ENCODE measurements at regions not wholly inside any gene's neighbourhood (a gene's known extent, or its start where the extent isn't known, plus 50 kb on each side); places are given as distances from the start of the nearest gene placed in this dataset.

DNA sequence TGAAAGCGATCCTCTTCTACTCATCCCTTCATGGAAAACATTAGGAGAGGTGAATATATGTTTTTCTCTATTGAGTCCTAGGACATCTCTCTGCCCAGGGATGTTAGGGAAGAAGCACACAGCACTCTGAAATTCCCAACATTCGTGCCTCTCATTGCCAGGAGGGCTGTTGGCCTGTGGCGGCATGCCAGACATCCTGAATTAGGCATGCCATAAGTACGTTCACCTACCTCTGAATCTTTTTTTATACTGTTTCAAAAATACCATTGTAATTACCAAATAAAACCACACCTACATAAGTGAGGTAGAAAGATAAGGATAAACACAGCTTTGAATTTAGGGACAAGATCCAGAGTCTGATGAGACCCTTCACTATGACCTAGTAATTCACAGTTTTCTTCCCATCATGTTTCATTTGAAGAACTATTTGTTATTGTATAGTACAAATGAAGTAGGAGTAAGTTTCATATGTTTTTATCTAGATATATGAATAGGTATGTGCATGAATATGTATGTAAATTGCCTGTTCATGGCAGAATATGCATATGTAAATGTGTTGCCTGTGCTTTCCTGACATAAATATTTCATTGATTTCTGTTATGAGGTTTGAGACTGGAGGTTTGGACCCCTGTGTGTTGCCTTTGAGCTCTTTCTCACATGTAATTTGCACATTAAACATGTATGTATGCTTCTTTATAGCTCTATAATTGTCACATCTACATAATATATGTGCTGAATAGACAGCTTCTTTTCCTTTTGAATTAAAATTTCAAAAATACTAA, 66.6 kb upstream of the STAM2 start:
- no peak for DNase-seq (ENCODE audit: low read depth)
- TF ChIP-seq, protein P1, sequence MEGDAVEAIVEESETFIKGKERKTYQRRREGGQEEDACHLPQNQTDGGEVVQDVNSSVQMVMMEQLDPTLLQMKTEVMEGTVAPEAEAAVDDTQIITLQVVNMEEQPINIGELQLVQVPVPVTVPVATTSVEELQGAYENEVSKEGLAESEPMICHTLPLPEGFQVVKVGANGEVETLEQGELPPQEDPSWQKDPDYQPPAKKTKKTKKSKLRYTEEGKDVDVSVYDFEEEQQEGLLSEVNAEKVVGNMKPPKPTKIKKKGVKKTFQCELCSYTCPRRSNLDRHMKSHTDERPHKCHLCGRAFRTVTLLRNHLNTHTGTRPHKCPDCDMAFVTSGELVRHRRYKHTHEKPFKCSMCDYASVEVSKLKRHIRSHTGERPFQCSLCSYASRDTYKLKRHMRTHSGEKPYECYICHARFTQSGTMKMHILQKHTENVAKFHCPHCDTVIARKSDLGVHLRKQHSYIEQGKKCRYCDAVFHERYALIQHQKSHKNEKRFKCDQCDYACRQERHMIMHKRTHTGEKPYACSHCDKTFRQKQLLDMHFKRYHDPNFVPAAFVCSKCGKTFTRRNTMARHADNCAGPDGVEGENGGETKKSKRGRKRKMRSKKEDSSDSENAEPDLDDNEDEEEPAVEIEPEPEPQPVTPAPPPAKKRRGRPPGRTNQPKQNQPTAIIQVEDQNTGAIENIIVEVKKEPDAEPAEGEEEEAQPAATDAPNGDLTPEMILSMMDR (IDR thresholded peaks at IDR 0.05; ENCODE audit: low read length, missing control alignments) = no peak
- H3K4me3 ChIP-seq (replicated peaks; ENCODE audit: low read depth, low read length) = no peak overlapping the region

DNA sequence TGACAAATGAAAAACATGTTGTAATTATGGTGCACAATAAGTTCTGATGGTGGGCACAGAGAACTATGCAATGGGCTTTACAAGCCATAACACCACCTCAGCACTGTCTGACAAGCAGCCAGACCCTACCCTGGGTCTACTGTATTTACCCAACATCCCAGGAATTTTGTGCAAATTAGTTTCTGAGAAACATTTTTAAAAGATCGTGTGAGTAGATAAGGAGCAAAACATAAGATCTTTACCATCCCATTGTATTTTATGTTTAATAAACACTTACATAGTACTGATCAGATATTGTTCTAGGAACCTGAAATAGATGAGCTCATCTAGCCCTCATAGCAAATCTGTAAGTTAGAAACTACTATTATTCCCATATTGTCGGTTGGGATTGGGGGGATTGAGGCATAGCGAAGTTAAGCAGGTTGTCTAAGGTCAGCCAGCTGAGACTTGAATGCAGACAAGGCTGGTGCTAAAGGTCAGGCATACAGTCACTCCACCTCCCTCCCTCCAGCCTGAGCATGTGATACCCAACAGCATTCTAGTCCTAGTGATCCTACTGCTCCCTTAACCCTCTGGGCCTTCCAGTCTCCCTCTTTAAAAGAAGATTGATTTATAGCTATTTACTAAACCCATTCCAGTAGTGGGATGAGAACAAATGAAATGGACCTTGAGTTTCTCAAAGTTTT, 67.4 kb upstream of the STAM2 start:
- TF ChIP-seq, protein P1 (IDR thresholded peaks at IDR 0.05; ENCODE audit: low read length, missing control alignments) = no peak
- H3K4me3 ChIP-seq (replicated peaks; ENCODE audit: low read depth, low read length) = no peak overlapping the region
- DNase-seq (ENCODE audit: low read depth) = no peak

DNA sequence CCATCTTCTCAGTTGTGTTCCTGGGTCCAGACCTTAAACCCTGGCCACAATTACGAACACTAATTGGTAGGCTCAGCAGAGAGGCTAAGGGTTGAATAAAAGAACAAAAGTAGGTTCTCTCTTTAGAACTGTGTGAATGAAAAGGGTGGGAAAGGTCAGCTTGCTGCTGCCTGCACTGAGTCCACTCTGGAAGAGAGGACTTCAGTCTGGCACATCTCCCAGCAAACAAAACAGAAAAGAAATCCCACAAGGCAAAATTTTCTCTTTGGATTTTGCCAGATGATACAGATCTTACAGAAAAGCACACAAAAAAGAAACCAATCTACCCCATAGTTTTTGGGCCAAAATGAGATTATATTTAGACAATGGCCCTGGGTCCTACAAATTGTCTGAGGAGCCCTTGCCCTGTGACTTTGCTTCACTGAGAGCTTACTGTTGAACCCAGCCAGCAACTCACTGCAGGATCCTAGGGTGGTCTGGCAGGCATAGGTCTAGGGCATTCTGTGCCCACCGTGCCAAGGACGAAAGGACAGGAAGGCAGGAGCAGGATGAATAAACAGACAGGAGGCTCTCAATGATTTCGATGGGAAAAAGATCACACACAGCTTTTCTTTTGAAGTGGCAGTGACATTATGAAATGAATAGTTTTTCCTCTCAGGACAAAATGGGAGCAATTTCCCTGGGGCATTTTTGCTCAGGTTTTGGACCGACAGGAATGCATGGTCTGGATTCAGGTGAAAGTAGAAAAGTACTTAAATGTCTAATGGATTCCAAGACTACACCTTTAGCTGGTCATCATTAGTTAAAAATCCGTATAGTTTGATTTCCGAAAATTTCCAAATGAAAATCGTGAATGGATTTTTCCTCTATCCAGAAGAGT, 68.4 kb upstream of the STAM2 start:
- TF ChIP-seq, protein P1 (IDR thresholded peaks at IDR 0.05; ENCODE audit: low read length, missing control alignments) = no peak
- DNase-seq (ENCODE audit: low read depth) = no peak
- no peak overlapping the region for H3K4me3 ChIP-seq (replicated peaks; ENCODE audit: low read depth, low read length)

DNA sequence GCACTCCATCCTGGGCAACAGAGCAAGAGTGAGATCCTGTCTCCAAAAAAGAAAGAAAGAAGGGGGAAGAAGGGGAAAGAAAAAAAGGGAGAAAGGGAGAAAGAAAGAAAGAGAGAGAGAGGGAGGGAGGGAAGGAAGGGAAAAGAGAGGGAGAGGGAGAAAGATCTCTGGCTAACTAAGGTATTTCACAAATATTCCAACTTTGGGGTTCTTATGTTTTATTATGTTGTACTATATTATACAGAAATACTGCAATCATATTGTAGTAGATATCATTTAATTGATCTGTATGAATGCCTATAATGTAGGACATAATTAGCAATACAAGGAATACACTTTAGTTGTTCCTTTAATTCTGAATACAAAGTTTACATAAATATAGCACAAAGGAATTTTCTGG, 70.1 kb upstream of the STAM2 start:
- no peak for DNase-seq (ENCODE audit: low read depth)
- TF ChIP-seq, protein P1 (IDR thresholded peaks at IDR 0.05; ENCODE audit: low read length, missing control alignments) = no peak
- no peak overlapping the region for H3K4me3 ChIP-seq (replicated peaks; ENCODE audit: low read depth, low read length)

DNA sequence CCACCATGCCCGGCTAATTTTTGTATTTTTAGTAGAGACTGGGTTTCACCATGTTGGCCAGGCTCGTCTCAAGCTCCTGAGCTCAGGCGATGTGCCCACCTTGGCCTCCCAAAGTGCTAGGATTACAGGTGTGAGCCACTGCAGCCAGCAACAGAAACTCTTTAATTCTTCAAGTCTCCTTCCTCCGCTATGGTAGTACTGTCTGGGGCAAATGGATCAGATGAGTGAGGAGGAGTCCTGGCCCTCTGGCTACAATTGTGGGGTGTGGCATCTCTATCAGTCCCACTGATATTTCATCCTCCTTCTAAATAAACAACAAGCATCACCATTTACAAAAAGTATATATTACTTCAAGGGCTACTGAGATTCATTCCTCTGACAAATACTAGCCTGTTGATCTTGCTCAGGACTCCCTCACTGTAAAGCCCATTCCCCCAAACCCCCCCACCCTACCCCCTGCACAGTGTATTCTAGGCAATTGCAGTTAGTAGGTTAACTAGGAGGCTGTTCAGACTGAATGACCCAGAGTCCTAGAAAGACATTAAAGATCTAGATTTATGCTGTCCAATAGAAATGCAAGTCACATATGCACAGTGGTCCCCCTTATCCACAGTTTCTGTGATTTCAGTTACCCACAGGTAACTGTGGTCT, 71.2 kb upstream of the STAM2 start:
- no peak overlapping the region for H3K4me3 ChIP-seq (replicated peaks; ENCODE audit: low read depth, low read length)
- TF ChIP-seq, protein P1 (IDR thresholded peaks at IDR 0.05; ENCODE audit: low read length, missing control alignments) = no peak
- no peak for DNase-seq (ENCODE audit: low read depth)

DNA sequence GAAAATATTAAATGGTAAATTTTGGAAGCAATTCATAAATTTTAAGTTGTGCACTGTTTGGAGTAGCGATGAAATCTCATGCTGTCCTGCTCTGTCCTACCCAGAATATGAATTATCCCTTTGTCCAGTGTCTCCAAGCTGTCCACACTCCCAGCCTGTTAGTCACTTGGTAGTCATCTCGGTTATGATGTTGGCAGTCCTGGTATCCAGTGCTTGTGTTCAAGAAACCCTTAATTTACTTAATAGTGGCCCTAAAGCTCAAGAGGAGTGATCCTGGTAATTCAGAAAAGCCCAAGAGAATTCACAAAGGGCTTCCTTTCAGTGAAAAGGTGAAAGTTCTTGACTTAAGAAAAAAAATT, 71.8 kb upstream of the STAM2 start:
- no peak for DNase-seq (ENCODE audit: low read depth)
- TF ChIP-seq, protein P1 (IDR thresholded peaks at IDR 0.05; ENCODE audit: low read length, missing control alignments) = no peak
- no peak overlapping the region for H3K4me3 ChIP-seq (replicated peaks; ENCODE audit: low read depth, low read length)
